ENCODE measurements at regions not wholly inside any gene's neighbourhood (a gene's known extent, or its start where the extent isn't known, plus 50 kb on each side); places are given as distances from the start of the nearest gene placed in this dataset.

GRCh38 chr13:62060570-62060969 lies 644.9 kb upstream of the PCDH20 start:
- 89% methylated on average over 2 of the region's 2 CpGs for WGBS
- H3K4me3 ChIP-seq: no peak overlapping the region
- no peak overlapping the region for H3K27ac ChIP-seq
- H3K36me3 ChIP-seq: no peaks in the 10 kb centered on the region
- no peaks in the 10 kb centered on the region for H3K4me1 ChIP-seq
- no peaks in the 10 kb centered on the region for H3K9me3 ChIP-seq
- H3K27me3 ChIP-seq: no peaks in the 10 kb centered on the region
- TF ChIP-seq EP300 (IDR thresholded peaks at IDR 0.05) (no peak), CTCF (IDR thresholded peaks at IDR 0.05) (no peak), POLR2A (IDR thresholded peaks at IDR 0.05) (no peak)
- DNase-seq (ENCODE audit: low spot score in 2 of 2): no peak

- H3K27ac ChIP-seq: no peak overlapping the region
- 77% methylated on average over 2 of the region's 2 CpGs for WGBS
- H3K27me3 ChIP-seq: no peaks in the 10 kb centered on the region
- no peak overlapping the region for H3K4me3 ChIP-seq
- no peak for TF ChIP-seq EP300 (IDR thresholded peaks at IDR 0.05)
- TF ChIP-seq POLR2AphosphoS5 (IDR thresholded peaks at IDR 0.05): no peak
- no peak for TF ChIP-seq POLR2A (IDR thresholded peaks at IDR 0.05)
- H3K36me3 ChIP-seq: no peaks in the 10 kb centered on the region
- no peaks in the 10 kb centered on the region for H3K9me3 ChIP-seq
- no peaks in the 10 kb centered on the region for H3K4me1 ChIP-seq
- no peak for DNase-seq (ENCODE audit: low spot score in 2 of 2)
These were observed 641.6 kb upstream of the PCDH20 start for GRCh38 chr13:62057286-62057685.

GRCh38 chr13:62049992-62050391 lies 634.3 kb upstream of the PCDH20 start:
- no peak overlapping the region for H3K27ac ChIP-seq
- no peak for DNase-seq (ENCODE audit: low spot score in 2 of 2)
- TF ChIP-seq POLR2A (IDR thresholded peaks at IDR 0.05) (no peak), POLR2AphosphoS5 (IDR thresholded peaks at IDR 0.05) (no peak), EP300 (IDR thresholded peaks at IDR 0.05) (no peak), CTCF (IDR thresholded peaks at IDR 0.05) (no peak)
- no peaks in the 10 kb centered on the region for H3K4me1 ChIP-seq
- no peaks in the 10 kb centered on the region for H3K36me3 ChIP-seq
- H3K4me3 ChIP-seq: no peak overlapping the region
- 82% methylated on average over 2 of the region's 2 CpGs for WGBS
- H3K9me3 ChIP-seq: peaks cover 8% of the 10 kb centered on the region
- no peaks in the 10 kb centered on the region for H3K27me3 ChIP-seq

GRCh38 chr13:62046512-62046911 lies 630.9 kb upstream of the PCDH20 start:
- H3K27ac ChIP-seq: no peak overlapping the region
- H3K36me3 ChIP-seq: no peaks in the 10 kb centered on the region
- no peaks in the 10 kb centered on the region for H3K4me1 ChIP-seq
- H3K4me3 ChIP-seq: no peak overlapping the region
- H3K27me3 ChIP-seq: no peaks in the 10 kb centered on the region
- 83% methylated on average over 7 of the region's 13 CpGs for WGBS
- H3K9me3 ChIP-seq: peaks cover 8% of the 10 kb centered on the region
- TF ChIP-seq POLR2AphosphoS5 (IDR thresholded peaks at IDR 0.05): no peak
- no peak for TF ChIP-seq CTCF (IDR thresholded peaks at IDR 0.05)
- no peak for DNase-seq (ENCODE audit: low spot score in 2 of 2)

- Histone ChIP-seq H3K9me3 (peaks cover 8% of the 10 kb centered on the region), H3K36me3 (no peaks in the 10 kb centered on the region)
- WGBS: 59% methylated on average over 3 of the region's 3 CpGs
These were observed 628.0 kb upstream of the PCDH20 start for GRCh38 chr13:62043600-62043999.

More at GRCh38 chr13:62043600-62043999, 628.0 kb upstream of the PCDH20 start:
- DNase-seq (ENCODE audit: low spot score in 2 of 2): no peak
- H3K27ac ChIP-seq: no peak overlapping the region
- TF ChIP-seq POLR2A (IDR thresholded peaks at IDR 0.05) (no peak), EP300 (IDR thresholded peaks at IDR 0.05) (no peak), POLR2AphosphoS5 (IDR thresholded peaks at IDR 0.05) (no peak), CTCF (IDR thresholded peaks at IDR 0.05) (no peak)
- no peak overlapping the region for H3K4me3 ChIP-seq
- H3K4me1 ChIP-seq: no peaks in the 10 kb centered on the region
- no peaks in the 10 kb centered on the region for H3K27me3 ChIP-seq

Measured in suprapubic skin (tissue), 4 donors.